ENCODE measurements at regions not wholly inside any gene's neighbourhood (a gene's known extent, or its start where the extent isn't known, plus 50 kb on each side); places are given as distances from the start of the nearest gene placed in this dataset.

- TF ChIP-seq CTCF (IDR thresholded peaks at IDR 0.05; ENCODE audit: insufficient read depth, low read length, poor library complexity, severe bottlenecking) (no peak), EZH2phosphoT487 (conservative IDR thresholded peaks at IDR 0.05; ENCODE audit: low read length) (no peak)
Observed at GRCh38 chr13:89294115-89294867, 1623.1 kb downstream of the SLITRK5 start.
